Activated naive CD8-positive, alpha-beta T cell treated with anti-CD3 and anti-CD28 coated beads, Interleukin-2, amount 10 ng/mL, durations not matched to agents 7 days and 5 days (primary cell): ENCODE measurements at regions not wholly inside any gene's neighbourhood (a gene's known extent, or its start where the extent isn't known, plus 50 kb on each side); places are given as distances from the start of the nearest gene placed in this dataset.

Experiments used
- ATAC-seq: fragments of 150-1000 bp; cut with Tn5 transposase; one replicate; pipeline ENCODE4 v1.10.0; 2021; ENCODE audit warnings: low read depth, moderate library complexity
- POLR2A ChIA-PET: fragments of 350-600 bp; sonication (Branson Sonifier 250); formaldehyde crosslinking; loops from one replicate; lab custom pipeline; 2021; ENCODE audit warnings: antibody characterized with exemption; lab: Charles Lee
- DNase-seq: peaks from one replicate; pipeline ENCODE4 v3.0.0; 2021
- H3K27ac Mint-ChIP-seq: one replicate; pipeline ENCODE4 v1.8.0; 2022; ENCODE audit warnings: mild to moderate bottlenecking, mixed read lengths
- H3K27me3 Mint-ChIP-seq: one replicate; pipeline ENCODE4 v1.8.0; 2022; ENCODE audit warnings: mild to moderate bottlenecking, moderate library complexity, mixed read lengths
- H3K36me3 Mint-ChIP-seq: one replicate; pipeline ENCODE4 v1.8.0; 2021; ENCODE audit warnings: mild to moderate bottlenecking, mixed read lengths
- H3K4me1 Mint-ChIP-seq: one replicate; pipeline ENCODE4 v1.8.0; 2021; ENCODE audit warnings: mixed read lengths
- H3K4me3 Mint-ChIP-seq: one replicate; pipeline ENCODE4 v1.8.0; 2022; ENCODE audit warnings: mild to moderate bottlenecking, moderate library complexity, mixed read lengths
- H3K9me3 Mint-ChIP-seq: one replicate; pipeline ENCODE4 v1.8.0; 2021; ENCODE audit warnings: mixed read lengths

DNA sequence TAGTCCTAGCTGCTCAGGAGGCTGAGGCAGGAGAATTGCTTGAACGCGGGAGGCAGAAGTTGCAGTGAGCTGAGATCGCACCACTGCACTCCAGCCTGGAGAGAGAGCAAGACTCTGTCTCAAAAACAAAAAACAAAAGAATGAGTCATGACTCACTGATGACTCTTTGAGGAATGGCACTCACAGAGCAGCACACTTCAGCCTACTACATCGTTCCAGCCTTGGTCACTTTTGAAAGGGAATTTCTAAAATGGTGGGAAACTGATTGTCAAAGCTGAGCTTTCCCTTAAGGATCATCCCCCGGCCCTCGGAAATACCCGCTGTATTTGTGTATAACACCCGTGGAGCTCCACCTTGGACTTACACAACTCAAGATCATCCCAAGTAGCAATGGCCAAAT lies 217.3 kb upstream of the HS6ST1 start:
- no peak overlapping the region for H3K4me3 Mint-ChIP-seq
- no peaks in the 10 kb centered on the region for H3K36me3 Mint-ChIP-seq
- H3K27me3 Mint-ChIP-seq = peaks cover 10% of the 10 kb centered on the region
- no peak overlapping the region for H3K27ac Mint-ChIP-seq
- ATAC-seq = no peak
- no peaks in the 10 kb centered on the region for H3K4me1 Mint-ChIP-seq
- POLR2A ChIA-PET = no interaction called here
- H3K9me3 Mint-ChIP-seq = no peaks in the 10 kb centered on the region
- no peak for DNase-seq

DNA sequence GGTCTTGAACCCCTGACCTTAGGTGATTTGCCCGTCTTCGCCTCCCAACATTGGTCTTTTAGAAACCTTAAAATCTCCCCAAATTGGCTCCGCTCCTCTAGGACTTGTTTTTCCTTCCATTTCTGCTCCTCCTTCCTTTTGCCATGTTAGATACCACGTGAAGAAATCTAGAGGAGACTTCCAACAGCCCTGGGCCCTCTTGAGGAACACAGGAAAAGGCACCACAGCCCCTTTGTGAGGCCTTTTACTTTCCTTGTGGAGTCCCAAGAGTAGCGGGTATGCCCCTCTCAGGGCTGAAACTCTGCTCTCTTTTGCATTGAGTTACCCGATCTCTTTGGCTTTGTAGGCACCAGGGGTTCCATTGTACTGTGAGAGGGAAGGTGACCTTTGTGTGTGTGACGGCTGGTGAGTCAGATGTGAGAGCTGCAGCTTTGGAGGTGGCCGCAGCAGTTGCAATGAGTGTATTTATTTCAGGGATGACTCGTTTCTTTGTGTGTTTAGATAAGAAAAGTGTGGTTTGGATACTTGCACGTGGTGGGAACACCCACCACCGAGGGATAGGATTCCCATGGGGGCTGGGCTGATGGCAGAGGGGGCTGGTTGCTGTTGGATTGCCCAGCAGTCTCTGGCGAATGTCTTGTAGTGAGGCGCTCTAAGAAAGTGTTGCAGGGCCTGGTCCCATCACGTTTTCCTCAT lies 218.4 kb upstream of the HS6ST1 start:
- no peaks in the 10 kb centered on the region for H3K9me3 Mint-ChIP-seq
- ATAC-seq = no peak
- POLR2A ChIA-PET = no interaction called here
- peaks cover 10% of the 10 kb centered on the region for H3K27me3 Mint-ChIP-seq
- no peaks in the 10 kb centered on the region for H3K36me3 Mint-ChIP-seq
- H3K4me3 Mint-ChIP-seq = no peak overlapping the region
- no peak for DNase-seq
- no peak overlapping the region for H3K27ac Mint-ChIP-seq
- no peaks in the 10 kb centered on the region for H3K4me1 Mint-ChIP-seq

DNA sequence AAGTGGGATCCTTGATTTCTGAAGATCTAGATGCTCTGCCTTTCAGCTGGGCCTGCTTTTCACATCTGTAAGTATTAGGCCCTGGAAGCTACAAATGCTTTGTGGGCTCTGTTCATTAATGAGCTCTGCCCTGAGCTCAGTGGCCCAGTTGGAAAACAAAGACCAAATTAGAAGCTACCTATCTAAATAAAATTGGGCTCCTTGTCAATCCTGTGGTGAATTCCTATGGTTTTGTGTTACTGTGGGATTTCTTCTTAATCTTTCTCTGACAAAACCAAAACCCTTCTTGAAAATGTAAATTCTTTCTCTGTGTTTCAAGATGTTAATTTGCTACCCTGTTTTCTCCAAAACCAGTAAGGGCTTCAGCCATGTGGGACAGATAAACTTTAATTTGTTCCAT lies 219.0 kb upstream of the HS6ST1 start:
- Mint-ChIP-seq H3K4me1 (no peaks in the 10 kb centered on the region), H3K4me3 (no peak overlapping the region), H3K27me3 (peaks cover 10% of the 10 kb centered on the region), H3K27ac (no peak overlapping the region), H3K36me3 (no peaks in the 10 kb centered on the region), H3K9me3 (no peaks in the 10 kb centered on the region)
- ATAC-seq = no peak
- no peak for DNase-seq
- POLR2A ChIA-PET = no interaction called here

DNA sequence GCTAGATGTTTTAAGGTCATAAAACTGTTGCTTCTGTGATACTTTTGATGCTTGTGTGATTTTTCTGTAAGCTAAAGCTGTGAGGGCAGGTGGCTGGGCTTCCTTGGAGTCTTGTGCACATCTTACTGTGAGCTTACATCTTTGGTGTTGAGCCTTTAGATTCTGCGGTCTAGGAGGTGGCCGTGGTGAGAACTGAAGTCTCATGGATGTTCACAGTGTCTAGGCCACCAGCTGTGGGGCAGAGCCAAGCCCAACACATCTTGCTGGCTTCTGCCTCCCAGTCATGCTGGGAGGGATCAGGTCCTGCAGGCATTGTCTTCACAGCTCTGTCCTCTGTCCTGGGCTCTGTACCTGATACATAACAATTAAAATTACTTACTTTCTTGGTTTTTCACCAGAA lies 219.7 kb upstream of the HS6ST1 start:
- H3K27ac Mint-ChIP-seq = no peak overlapping the region
- H3K4me1 Mint-ChIP-seq = no peaks in the 10 kb centered on the region
- POLR2A ChIA-PET = no interaction called here
- DNase-seq (no peak), ATAC-seq (no peak)
- H3K4me3 Mint-ChIP-seq = no peak overlapping the region
- H3K27me3 Mint-ChIP-seq = peaks cover 10% of the 10 kb centered on the region
- no peaks in the 10 kb centered on the region for H3K9me3 Mint-ChIP-seq
- H3K36me3 Mint-ChIP-seq = no peaks in the 10 kb centered on the region

DNA sequence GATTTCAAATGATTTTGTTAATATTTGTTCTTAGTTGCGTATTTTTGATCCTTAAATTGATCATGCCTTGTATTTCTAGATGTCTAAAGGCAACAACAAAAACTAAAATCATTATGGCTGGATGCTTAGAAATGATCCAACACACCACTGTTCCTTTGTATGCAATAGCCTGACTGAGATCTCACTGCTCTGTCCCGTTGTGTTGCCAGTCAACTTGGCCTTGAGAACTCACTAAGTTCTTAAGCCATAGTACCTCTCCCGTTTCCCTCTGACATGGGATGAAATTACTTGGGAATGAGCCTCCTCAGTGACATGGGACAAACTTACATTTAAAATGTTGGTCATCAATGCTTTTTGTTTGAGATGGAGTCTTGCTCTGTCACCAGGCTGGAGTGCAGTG lies 222.0 kb upstream of the HS6ST1 start:
- POLR2A ChIA-PET = no interaction called here
- peaks cover 7% of the 10 kb centered on the region for H3K27me3 Mint-ChIP-seq

DNA sequence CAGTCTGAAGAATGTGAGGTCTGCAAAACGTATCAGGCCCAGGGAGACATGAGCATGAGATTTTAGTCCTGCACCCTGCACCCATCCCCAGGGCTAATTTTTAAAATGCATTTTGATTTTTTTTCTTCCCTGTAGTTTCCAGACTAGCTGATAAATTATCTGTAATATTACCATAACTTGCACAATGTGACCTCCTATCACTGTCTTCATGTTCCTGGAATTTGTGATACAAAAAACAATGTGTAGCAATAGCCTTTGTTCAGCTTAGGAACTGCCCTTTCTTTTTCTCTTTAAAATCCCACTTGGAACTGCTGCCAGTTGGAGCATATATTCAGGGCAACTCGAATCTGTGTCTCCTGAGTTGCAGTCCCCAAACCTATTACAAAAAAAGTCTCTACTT lies 222.8 kb upstream of the HS6ST1 start:
- Mint-ChIP-seq H3K4me1 (no peaks in the 10 kb centered on the region), H3K36me3 (no peaks in the 10 kb centered on the region), H3K27me3 (peaks cover 7% of the 10 kb centered on the region), H3K4me3 (no peak overlapping the region), H3K9me3 (no peaks in the 10 kb centered on the region), H3K27ac (no peak overlapping the region)
- DNase-seq = no peak
- POLR2A ChIA-PET = no interaction called here
- no peak for ATAC-seq

More for the DNA sequence above, 222.0 kb upstream of the HS6ST1 start:
- Mint-ChIP-seq H3K4me3 (no peak overlapping the region), H3K4me1 (no peaks in the 10 kb centered on the region), H3K9me3 (no peaks in the 10 kb centered on the region), H3K27ac (no peak overlapping the region), H3K36me3 (no peaks in the 10 kb centered on the region)
- ATAC-seq (no peak), DNase-seq (no peak)

DNA sequence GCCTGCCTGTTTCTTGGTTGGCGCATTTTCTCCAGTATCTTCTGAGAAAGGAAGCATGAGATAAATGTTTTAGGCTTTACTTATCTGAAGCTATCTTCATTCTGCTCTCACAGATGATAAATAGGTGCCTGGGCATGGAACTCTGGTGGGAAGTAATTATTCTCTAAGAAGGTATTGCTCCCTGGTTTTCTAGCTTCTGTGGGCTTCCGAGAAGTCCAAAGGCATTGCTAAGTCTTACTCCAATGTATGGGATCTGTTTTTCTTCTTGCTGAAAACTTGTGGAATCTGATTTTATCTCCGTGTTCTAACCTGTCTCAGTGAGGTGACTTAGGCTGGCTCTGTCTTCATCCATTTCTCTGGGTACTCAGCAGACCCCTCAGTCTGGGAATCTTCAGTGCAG lies 224.4 kb upstream of the HS6ST1 start:
- no peak for DNase-seq
- Mint-ChIP-seq H3K4me3 (no peak overlapping the region), H3K36me3 (no peaks in the 10 kb centered on the region), H3K9me3 (peaks cover 4% of the 10 kb centered on the region), H3K27ac (no peak overlapping the region), H3K27me3 (peaks cover 2% of the 10 kb centered on the region), H3K4me1 (no peaks in the 10 kb centered on the region)
- POLR2A ChIA-PET = no interaction called here
- no peak for ATAC-seq

DNA sequence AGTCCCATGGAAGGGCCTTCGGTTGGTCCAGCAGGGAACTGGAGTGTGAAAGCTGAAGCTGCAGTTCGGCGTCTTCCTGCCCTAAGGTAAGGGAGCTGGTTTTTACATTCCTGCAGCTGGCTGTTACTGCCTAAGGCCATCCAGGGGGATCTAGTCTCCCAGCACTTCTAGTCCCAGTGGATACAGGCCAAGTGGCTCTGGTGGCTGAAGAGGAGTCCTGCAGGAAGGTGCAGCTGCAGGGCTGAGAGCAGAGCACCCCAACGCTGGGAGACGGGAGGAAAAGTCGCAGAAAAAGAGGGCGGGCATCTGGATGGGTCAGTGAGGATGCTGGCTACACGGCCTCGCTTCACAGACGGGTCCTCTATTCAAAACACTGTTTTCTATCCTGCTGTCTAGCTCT lies 225.0 kb upstream of the HS6ST1 start:
- POLR2A ChIA-PET = interaction anchor here (0.6 kb wide), 1 partner anchor 590 kb away, joined by 3 read pairs; no protein-coding TSS in a partner anchor
- H3K4me3 Mint-ChIP-seq = no peak overlapping the region
- no peaks in the 10 kb centered on the region for H3K36me3 Mint-ChIP-seq
- H3K4me1 Mint-ChIP-seq = no peaks in the 10 kb centered on the region
- DNase-seq (no peak), ATAC-seq (no peak)
- H3K27ac Mint-ChIP-seq = no peak overlapping the region
- H3K27me3 Mint-ChIP-seq = peaks cover 2% of the 10 kb centered on the region
- H3K9me3 Mint-ChIP-seq = peaks cover 4% of the 10 kb centered on the region

DNA sequence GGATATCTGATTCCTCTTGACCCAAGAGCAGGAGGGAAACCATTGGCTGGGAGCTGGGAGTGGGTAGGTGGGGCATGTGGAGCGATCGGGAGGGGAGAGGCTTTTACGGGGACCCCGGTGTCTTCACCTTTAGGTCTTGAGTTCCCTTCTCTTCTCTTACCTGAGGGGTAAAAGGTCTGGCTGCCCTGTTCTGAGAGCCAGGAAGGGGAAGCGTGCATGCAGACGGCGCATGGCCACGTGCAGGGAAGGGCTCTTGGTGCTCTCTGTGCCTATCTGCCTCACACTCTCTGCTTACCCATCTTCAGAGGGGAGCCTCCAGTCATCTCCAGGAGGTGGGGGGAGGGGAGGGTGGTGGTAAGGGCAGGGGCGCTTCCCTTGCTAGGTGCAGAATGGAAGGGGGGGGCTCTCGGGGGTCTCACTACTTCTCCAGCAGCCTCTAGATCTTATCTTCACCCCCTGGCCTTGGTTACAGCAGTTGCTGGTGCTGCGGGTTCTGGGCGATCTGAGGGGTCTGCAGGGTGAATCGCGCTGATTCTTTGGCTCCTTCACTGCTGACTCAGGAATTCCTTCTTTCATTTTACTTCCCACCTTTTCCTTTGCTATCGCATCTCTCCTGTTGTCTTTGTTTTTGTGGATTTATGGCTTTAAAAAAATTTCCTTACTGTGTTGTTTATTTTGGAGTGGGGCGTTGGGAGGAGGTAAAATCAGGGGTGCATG lies 225.8 kb upstream of the HS6ST1 start:
- POLR2A ChIA-PET = interaction anchor here (0.6 kb wide), 1 partner anchor 589 kb away, joined by 3 read pairs; no protein-coding TSS in a partner anchor
- Mint-ChIP-seq H3K27me3 (peaks cover 2% of the 10 kb centered on the region), H3K9me3 (peaks cover 4% of the 10 kb centered on the region), H3K36me3 (no peaks in the 10 kb centered on the region), H3K4me3 (no peak overlapping the region), H3K4me1 (no peaks in the 10 kb centered on the region), H3K27ac (no peak overlapping the region)
- ATAC-seq = no peak
- DNase-seq = no peak

DNA sequence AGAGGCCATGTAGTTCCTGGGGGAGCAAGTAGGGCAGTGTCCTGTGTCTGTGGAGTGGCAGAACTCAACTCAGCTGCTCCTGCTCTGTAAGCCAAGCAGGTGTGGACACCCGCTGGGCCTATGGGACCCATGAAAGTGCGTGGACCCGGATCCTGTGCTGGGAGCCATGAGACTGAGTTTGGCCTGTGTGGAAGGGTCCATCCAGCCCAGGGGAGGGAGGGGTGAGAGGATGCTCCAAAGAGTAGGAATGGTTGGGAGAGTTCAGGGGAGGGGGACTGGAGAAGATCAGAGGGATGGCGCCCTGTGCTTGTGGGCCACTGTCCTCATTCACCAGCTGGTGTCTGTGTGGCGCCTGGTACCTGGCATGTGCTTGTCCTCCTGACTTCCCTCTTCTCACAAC lies 226.4 kb upstream of the HS6ST1 start:
- POLR2A ChIA-PET = no interaction called here
- Mint-ChIP-seq H3K4me1 (no peaks in the 10 kb centered on the region), H3K27ac (no peak overlapping the region), H3K9me3 (peaks cover 4% of the 10 kb centered on the region), H3K27me3 (peaks cover 3% of the 10 kb centered on the region), H3K36me3 (no peaks in the 10 kb centered on the region), H3K4me3 (no peak overlapping the region)
- ATAC-seq = no peak
- no peak for DNase-seq

DNA sequence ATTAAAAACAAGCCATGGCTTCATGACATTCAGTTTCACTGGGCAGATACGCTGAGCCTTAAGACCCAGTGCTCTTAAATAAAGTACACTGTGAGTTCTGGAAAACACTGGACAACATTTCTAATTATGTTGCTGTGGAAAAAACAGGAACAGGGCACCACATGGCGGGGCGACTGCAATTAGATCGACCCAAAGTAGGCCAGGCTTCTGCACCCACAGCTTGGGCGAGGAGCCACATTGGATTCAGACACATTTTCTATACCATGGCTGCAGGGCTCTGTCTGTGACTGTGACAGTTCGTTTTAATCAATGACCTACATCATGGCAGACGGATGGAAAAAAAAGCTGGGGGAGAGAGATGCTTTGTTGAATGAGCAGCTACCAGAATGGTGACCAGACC lies 227.2 kb upstream of the HS6ST1 start:
- peaks cover 4% of the 10 kb centered on the region for H3K9me3 Mint-ChIP-seq
- H3K36me3 Mint-ChIP-seq = no peaks in the 10 kb centered on the region
- POLR2A ChIA-PET = no interaction called here
- no peak for ATAC-seq
- H3K4me1 Mint-ChIP-seq = no peaks in the 10 kb centered on the region
- DNase-seq = no peak
- no peak overlapping the region for H3K27ac Mint-ChIP-seq
- H3K4me3 Mint-ChIP-seq = no peak overlapping the region
- H3K27me3 Mint-ChIP-seq = peaks cover 2% of the 10 kb centered on the region

DNA sequence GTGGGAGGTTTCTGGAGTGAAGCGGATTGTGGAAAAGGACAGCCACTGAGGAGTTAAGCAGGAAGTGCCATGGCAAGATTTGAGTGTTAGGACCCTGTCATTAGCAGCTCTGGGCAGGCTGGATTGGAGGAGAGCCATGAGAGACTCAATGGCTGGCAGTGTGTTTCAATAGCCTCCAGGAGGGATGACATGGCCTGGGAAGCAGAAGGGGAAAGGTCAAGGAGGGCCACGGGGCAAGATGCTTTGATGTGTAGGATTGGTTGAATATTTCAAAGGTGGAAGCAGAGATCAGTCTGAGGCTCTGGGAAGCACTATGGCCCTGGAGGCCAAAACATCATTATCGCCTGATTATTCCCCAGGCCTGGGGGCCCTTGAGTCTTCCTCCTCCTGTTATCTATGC lies 229.0 kb upstream of the HS6ST1 start:
- ATAC-seq (no peak), DNase-seq (no peak)
- H3K27ac Mint-ChIP-seq = no peak overlapping the region
- POLR2A ChIA-PET = no interaction called here
- peaks cover 1% of the 10 kb centered on the region for H3K27me3 Mint-ChIP-seq
- H3K4me1 Mint-ChIP-seq = no peaks in the 10 kb centered on the region
- H3K36me3 Mint-ChIP-seq = no peaks in the 10 kb centered on the region
- H3K9me3 Mint-ChIP-seq = peaks cover 4% of the 10 kb centered on the region
- no peak overlapping the region for H3K4me3 Mint-ChIP-seq

DNA sequence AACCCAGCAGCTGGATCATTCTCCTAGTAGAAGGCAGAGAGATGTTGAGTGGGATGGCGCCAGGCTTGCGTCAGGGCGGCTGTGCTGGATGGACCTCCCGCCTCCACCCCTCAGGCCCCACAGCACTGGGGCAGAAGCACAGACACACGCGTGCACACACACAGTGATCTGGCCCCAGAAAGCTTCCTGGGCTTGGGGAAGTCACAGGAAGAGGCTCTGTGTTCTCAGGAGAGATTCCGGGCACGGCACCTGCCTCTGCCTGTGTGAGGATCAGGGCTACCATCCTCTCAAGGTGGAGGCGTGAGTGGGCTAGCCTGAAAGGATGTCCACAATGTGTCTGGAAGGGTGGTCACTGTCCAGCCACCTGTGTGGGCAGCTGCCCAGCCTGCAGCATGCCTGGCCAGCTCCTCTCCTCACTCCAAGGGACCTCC lies 229.8 kb upstream of the HS6ST1 start:
- Mint-ChIP-seq H3K4me3 (no peak overlapping the region), H3K36me3 (no peaks in the 10 kb centered on the region), H3K27ac (no peak overlapping the region), H3K9me3 (peaks cover 4% of the 10 kb centered on the region), H3K27me3 (peaks cover 1% of the 10 kb centered on the region), H3K4me1 (no peaks in the 10 kb centered on the region)
- POLR2A ChIA-PET = no interaction called here
- DNase-seq = no peak
- no peak for ATAC-seq

DNA sequence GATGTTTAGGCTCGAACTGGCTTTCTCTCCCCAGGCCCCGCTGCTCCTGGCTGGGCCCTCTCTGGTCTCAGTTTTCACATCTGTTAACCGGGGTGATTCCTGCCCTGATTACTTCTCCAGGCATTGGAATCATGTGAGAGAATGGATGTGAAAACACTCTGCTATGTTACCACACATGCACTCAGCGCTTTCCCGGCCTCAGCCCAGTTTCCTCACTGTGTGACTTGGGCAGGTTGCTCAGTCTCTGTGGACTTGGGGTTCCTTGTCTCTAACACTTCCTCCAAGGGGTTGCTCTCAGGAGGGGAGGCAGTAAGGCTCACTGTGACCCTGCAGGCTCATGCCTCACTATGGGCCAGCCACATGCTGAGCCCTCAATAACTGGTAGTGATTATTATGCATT lies 230.4 kb upstream of the HS6ST1 start:
- POLR2A ChIA-PET = no interaction called here
- Mint-ChIP-seq H3K9me3 (peaks cover 4% of the 10 kb centered on the region), H3K27ac (no peak overlapping the region), H3K4me3 (no peak overlapping the region), H3K4me1 (no peaks in the 10 kb centered on the region), H3K36me3 (no peaks in the 10 kb centered on the region), H3K27me3 (peaks cover 1% of the 10 kb centered on the region)
- DNase-seq (no peak), ATAC-seq (no peak)
